Neural progenitor cell (in vitro differentiated cells): ENCODE measurements at regions not wholly inside any gene's neighbourhood (a gene's known extent, or its start where the extent isn't known, plus 50 kb on each side); places are given as distances from the start of the nearest gene placed in this dataset.

ENCODE experiments used
- DNase-seq: peaks from one replicate; pipeline ENCODE4 v3.0.0-alpha.2; 2016; ENCODE audit warnings: low spot score
- H2AFZ ChIP-seq: fragments of 200-600 bp; sonication (generic); replicated peaks from 2 replicates; pipeline ENCODE4 v1.6.1; 2016; ENCODE audit warnings: antibody characterized with exemption
- H3F3A ChIP-seq: fragments of 200-600 bp; sonication (generic); 2 replicates; pipeline ENCODE4 v1.6.1; 2016; ENCODE audit warnings: antibody characterized with exemption, low read depth
- H3K27ac ChIP-seq: fragments of 200-600 bp; sonication (generic); 2 replicates; pipeline ENCODE4 v1.5.1; 2016; ENCODE audit warnings: mild to moderate bottlenecking
- H3K27me3 ChIP-seq: fragments of 200-600 bp; sonication (generic); 2 replicates; pipeline ENCODE4 v1.6.1; 2016; ENCODE audit warnings: mild to moderate bottlenecking, moderate library complexity
- H3K36me3 ChIP-seq: fragments of 200-600 bp; sonication (generic); 2 replicates; pipeline ENCODE4 v1.5.1; 2016
- H3K4me1 ChIP-seq: fragments of 200-600 bp; sonication (generic); 2 replicates; pipeline ENCODE4 v1.6.1; 2016; ENCODE audit warnings: mixed run types
- H3K4me2 ChIP-seq: fragments of 200-600 bp; sonication (generic); 2 replicates; pipeline ENCODE4 v1.6.1; 2016
- H3K4me3 ChIP-seq: fragments of 200-600 bp; sonication (generic); 2 replicates; pipeline ENCODE4 v1.5.1; 2016
- H3K79me2 ChIP-seq: fragments of 200-600 bp; sonication (generic); 2 replicates; pipeline ENCODE4 v1.6.1; 2016; ENCODE audit warnings: low read depth
- H3K9ac ChIP-seq: fragments of 200-600 bp; sonication (generic); 2 replicates; pipeline ENCODE4 v1.6.1; 2016
- H3K9me3 ChIP-seq: fragments of 200-600 bp; sonication (generic); 2 replicates; pipeline ENCODE4 v1.5.1; 2016; ENCODE audit warnings: low read depth
- H4K20me1 ChIP-seq: fragments of 200-600 bp; sonication (generic); 2 replicates; pipeline ENCODE4 v1.6.1; 2016; ENCODE audit warnings: low read depth
- H3K27ac Mint-ChIP-seq: 3 replicates; pipeline ENCODE4 v1.8.0; 2021; ENCODE audit warnings: mixed read lengths
- H3K27me3 Mint-ChIP-seq: 2 replicates; pipeline ENCODE4 v1.8.0; 2022; ENCODE audit warnings: low read depth, mild to moderate bottlenecking, inconsistent platforms, moderate library complexity, mixed read lengths; ENCODE audit not compliant: insufficient read depth
- H3K36me3 Mint-ChIP-seq: 3 replicates; pipeline ENCODE4 v1.8.0; 2021; ENCODE audit warnings: mixed read lengths
- H3K4me1 Mint-ChIP-seq: 3 replicates; pipeline ENCODE4 v1.8.0; 2021; ENCODE audit warnings: mixed read lengths
- H3K4me3 Mint-ChIP-seq: 3 replicates; pipeline ENCODE4 v1.8.0; 2021; ENCODE audit warnings: mild to moderate bottlenecking, moderate library complexity, mixed read lengths
- H3K9me3 Mint-ChIP-seq: 3 replicates; pipeline ENCODE4 v1.8.0; 2020; ENCODE audit warnings: mixed read lengths
- CTCF ChIP-seq: fragments of 200-600 bp; sonication (generic); IDR thresholded peaks from 2 replicates; pipeline ENCODE4 v1.5.1; 2017; ENCODE audit warnings: antibody characterized with exemption, mild to moderate bottlenecking
- EZH2 ChIP-seq: fragments of 200-600 bp; sonication (generic); IDR thresholded peaks from 2 replicates; pipeline ENCODE4 v1.6.1; 2017; ENCODE audit warnings: antibody characterized with exemption, mild to moderate bottlenecking, moderate library complexity
- EZH2phosphoT487 ChIP-seq: fragments of 200-600 bp; sonication (generic); IDR thresholded peaks from 2 replicates; pipeline ENCODE4 v1.6.1; 2017; ENCODE audit warnings: antibody characterized with exemption

- H3K4me3 ChIP-seq, result no peak overlapping the region
- H3K36me3 ChIP-seq, result no peaks in the 10 kb centered on the region
- H3K27ac Mint-ChIP-seq, result no peak overlapping the region
- TF ChIP-seq CTCF (no peak), EZH2 (no peak), EZH2phosphoT487 (no peak)
- H3K27me3 ChIP-seq, result no peaks in the 10 kb centered on the region
- H3K79me2 ChIP-seq, result no peaks in the 10 kb centered on the region
- no peak overlapping the region for H3K27ac ChIP-seq
- no peaks in the 10 kb centered on the region for H3K4me1 ChIP-seq
- no peaks in the 10 kb centered on the region for H4K20me1 ChIP-seq
- no peak overlapping the region for H3K4me2 ChIP-seq
- H3K4me3 Mint-ChIP-seq, result no peak overlapping the region
- DNase-seq, result no peak
- no peaks in the 10 kb centered on the region for H3K36me3 Mint-ChIP-seq
- H3K9ac ChIP-seq, result no peak overlapping the region
- no peaks in the 10 kb centered on the region for H3K9me3 Mint-ChIP-seq
- H3F3A ChIP-seq, result no peaks in the 10 kb centered on the region
- peaks cover 5% of the 10 kb centered on the region for H3K27me3 Mint-ChIP-seq
- H3K9me3 ChIP-seq, result no peaks in the 10 kb centered on the region
- peak overlapping the region; percentile 50 for H2AFZ ChIP-seq
- H3K4me1 Mint-ChIP-seq, result no peaks in the 10 kb centered on the region
Observed at GRCh38 chr18:5673616-5674015, 129.8 kb upstream of the EPB41L3 start.

GRCh38 chr18:5669585-5669984 lies 125.8 kb upstream of the EPB41L3 start:
- Histone ChIP-seq H3K4me2 (no peak overlapping the region), H4K20me1 (no peaks in the 10 kb centered on the region), H2AFZ (no peak overlapping the region), H3F3A (no peaks in the 10 kb centered on the region), H3K4me3 (no peak overlapping the region), H3K27me3 (no peaks in the 10 kb centered on the region), H3K9ac (no peak overlapping the region), H3K9me3 (no peaks in the 10 kb centered on the region), H3K27ac (no peak overlapping the region), H3K36me3 (no peaks in the 10 kb centered on the region), H3K4me1 (no peaks in the 10 kb centered on the region), H3K79me2 (no peaks in the 10 kb centered on the region)
- no peaks in the 10 kb centered on the region for H3K9me3 Mint-ChIP-seq
- TF ChIP-seq EZH2, result no peak
- no peak for TF ChIP-seq CTCF
- no peak for TF ChIP-seq EZH2phosphoT487
- DNase-seq, result no peak
- no peaks in the 10 kb centered on the region for H3K4me1 Mint-ChIP-seq
- peaks cover 5% of the 10 kb centered on the region for H3K27me3 Mint-ChIP-seq
- H3K36me3 Mint-ChIP-seq, result no peaks in the 10 kb centered on the region
- no peak overlapping the region for H3K4me3 Mint-ChIP-seq
- H3K27ac Mint-ChIP-seq, result no peak overlapping the region

GRCh38 chr18:5668087-5668715 lies 124.4 kb upstream of the EPB41L3 start:
- H3K36me3 ChIP-seq, result no peaks in the 10 kb centered on the region
- no peaks in the 10 kb centered on the region for H3K4me1 ChIP-seq
- Mint-ChIP-seq H3K27ac (no peak overlapping the region), H3K27me3 (peaks cover 5% of the 10 kb centered on the region), H3K36me3 (no peaks in the 10 kb centered on the region), H3K4me3 (no peak overlapping the region), H3K9me3 (no peaks in the 10 kb centered on the region), H3K4me1 (no peaks in the 10 kb centered on the region)
- no peaks in the 10 kb centered on the region for H3K27me3 ChIP-seq
- TF ChIP-seq CTCF (no peak), EZH2phosphoT487 (no peak), EZH2 (no peak)
- no peaks in the 10 kb centered on the region for H3F3A ChIP-seq
- no peaks in the 10 kb centered on the region for H3K79me2 ChIP-seq
- H4K20me1 ChIP-seq, result no peaks in the 10 kb centered on the region
- H3K4me2 ChIP-seq, result no peak overlapping the region
- no peaks in the 10 kb centered on the region for H3K9me3 ChIP-seq
- H2AFZ ChIP-seq, result no peak overlapping the region
- no peak for DNase-seq
- H3K27ac ChIP-seq, result no peak overlapping the region
- H3K9ac ChIP-seq, result no peak overlapping the region
- H3K4me3 ChIP-seq, result no peak overlapping the region
